BJ (cell line): ENCODE measurements at regions not wholly inside any gene's neighbourhood (a gene's known extent, or its start where the extent isn't known, plus 50 kb on each side); places are given as distances from the start of the nearest gene placed in this dataset.
"Not testable (repeated sequence)": the region's sequence is repeated elsewhere in the genome, so short reads cannot be mapped to it uniquely, and the experiment has no call there.

ENCODE experiments used
- CTCF ChIA-PET: fragments of 350-600 bp; formaldehyde crosslinking; extraction: SDS; loops from one replicate; lab custom pipeline; 2021; ENCODE audit warnings: antibody characterized with exemption, inconsistent platforms; lab: Yijun Ruan, JAX
- POLR2A ChIA-PET: fragments of 300-600 bp; sonication (Branson Sonifier 250); formaldehyde crosslinking; extraction: SDS; loops from one replicate; lab custom pipeline; 2021; ENCODE audit warnings: antibody characterized with exemption; lab: Charles Lee
- DNase-seq: peaks from one replicate; pipeline ENCODE4 v3.0.0-alpha.2; 2011; ENCODE audit warnings: low read depth
- H3K27me3 ChIP-seq: 2 replicates; pipeline ENCODE4 v1.6.0; 2011; ENCODE audit warnings: low read length; ENCODE audit not compliant: control insufficient read depth, insufficient read depth
- H3K36me3 ChIP-seq: 2 replicates; pipeline ENCODE4 v1.5.1; 2011; ENCODE audit warnings: low read length; ENCODE audit not compliant: control insufficient read depth, insufficient read depth
- H3K4me3 ChIP-seq: 2 replicates; pipeline ENCODE4 v1.5.1; 2011; ENCODE audit warnings: low read depth, mild to moderate bottlenecking, control low read depth, low read length
- CTCF ChIP-seq: IDR thresholded peaks from 2 replicates; pipeline ENCODE4 v1.5.1; 2011; ENCODE audit warnings: low read depth, mild to moderate bottlenecking, control low read depth, inconsistent platforms, low read length, moderate library complexity; ENCODE audit not compliant: insufficient read depth

- CTCF ChIA-PET: no interaction called here
- Histone ChIP-seq H3K27me3 (no peaks in the 10 kb centered on the region), H3K36me3 (no peaks in the 10 kb centered on the region), H3K4me3 (no peak overlapping the region)
- DNase-seq: no peak
- no peak for TF ChIP-seq CTCF
- POLR2A ChIA-PET: no interaction called here
Measured at GRCh38 chr13:85562282-85562681, 236.9 kb downstream of the SLITRK6 start.

- POLR2A ChIA-PET: no interaction called here
- CTCF ChIA-PET: no interaction called here
- TF ChIP-seq CTCF: no peak
- no peak for DNase-seq
- no peaks in the 10 kb centered on the region for H3K27me3 ChIP-seq
- no peaks in the 10 kb centered on the region for H3K36me3 ChIP-seq
- H3K4me3 ChIP-seq: no peak overlapping the region
Measured at GRCh38 chr13:85557691-85558467, 241.3 kb downstream of the SLITRK6 start.

- ChIA-PET CTCF (interaction anchor here (0.5 kb wide), 1 partner anchor 180 kb away, joined by 3 read pairs; no protein-coding TSS in a partner anchor), POLR2A (no interaction called here)
- no peak for DNase-seq
- Histone ChIP-seq H3K4me3 (no peak overlapping the region), H3K36me3 (no peaks in the 10 kb centered on the region), H3K27me3 (no peaks in the 10 kb centered on the region)
- TF ChIP-seq CTCF: no peak
Measured at GRCh38 chr13:85551012-85551411, 248.2 kb downstream of the SLITRK6 start.

- H3K27me3 ChIP-seq: no peaks in the 10 kb centered on the region
Measured at GRCh38 chr13:85549819-85550218, 249.4 kb downstream of the SLITRK6 start.

GRCh38 chr13:85548845-85549244, 250.4 kb downstream of the SLITRK6 start:
- POLR2A ChIA-PET, H3K36me3 ChIP-seq, H3K4me3 ChIP-seq, DNase-seq, H3K27me3 ChIP-seq, CTCF ChIA-PET: not testable (repeated sequence)

More at GRCh38 chr13:85549819-85550218, 249.4 kb downstream of the SLITRK6 start:
- no peak for TF ChIP-seq CTCF
- no peak for DNase-seq
- ChIA-PET CTCF (no interaction called here), POLR2A (no interaction called here)
- H3K36me3 ChIP-seq: no peaks in the 10 kb centered on the region
- no peak overlapping the region for H3K4me3 ChIP-seq

- DNase-seq: no peak
- H3K27me3 ChIP-seq: no peaks in the 10 kb centered on the region
- POLR2A ChIA-PET: no interaction called here
- H3K36me3 ChIP-seq: no peaks in the 10 kb centered on the region
- H3K4me3 ChIP-seq: no peak overlapping the region
- no peak for TF ChIP-seq CTCF
- CTCF ChIA-PET: no interaction called here
Measured at GRCh38 chr13:85545771-85546170, 253.4 kb downstream of the SLITRK6 start.
